Esophagus squamous epithelium (tissue), 5 donors: ENCODE measurements at regions not wholly inside any gene's neighbourhood (a gene's known extent, or its start where the extent isn't known, plus 50 kb on each side); places are given as distances from the start of the nearest gene placed in this dataset.

ENCODE experiments used
- DNase-seq: peaks from one replicate; lab custom pipeline; 2025; lab: John Stamatoyannopoulos, UW
- H3K27ac ChIP-seq, 4 donors: fragments of 200-600 bp; sonication (generic); one replicate each; pipeline ENCODE4 v1.5.1; 2016 to 2019; ENCODE audit warnings: mild to moderate bottlenecking in 1 of 4
- H3K27me3 ChIP-seq, 4 donors: fragments of 200-600 bp; sonication (generic); 1 replicate in 3 of 4; 2 replicates in 1 of 4; pipeline versions ENCODE4 v1.5.1 to v1.6.0; 2017 to 2021; ENCODE audit warnings: antibody characterized with exemption in 1 of 4
- H3K36me3 ChIP-seq, 3 donors: fragments of 200-600 bp; sonication (generic); one replicate each; pipeline ENCODE4 v1.5.1; 2016 to 2019
- H3K4me1 ChIP-seq, 3 donors: fragments of 200-600 bp; sonication (generic); one replicate each; pipeline ENCODE4 v1.5.1; 2017 to 2019
- H3K4me3 ChIP-seq, 4 donors: fragments of 200-600 bp; sonication (generic); 1 replicate in 3 of 4; 2 replicates in 1 of 4; pipeline ENCODE4 v1.5.1; 2016 to 2019; ENCODE audit warnings: mild to moderate bottlenecking in 2 of 4, moderate library complexity in 1 of 4
- H3K9me3 ChIP-seq, 3 donors: fragments of 200-600 bp; sonication (generic); one replicate each; pipeline ENCODE4 v1.5.1; 2016 to 2019
- POLR2A ChIP-seq, 4 donors: fragments of 450-650 bp; IDR thresholded peaks; one replicate each; pipeline ENCODE4 v1.6.1; 2017; ENCODE audit warnings: antibody characterized with exemption in 4 of 4, mild to moderate bottlenecking in 4 of 4, moderate library complexity in 3 of 4
- WGBS, 2 donors: methylation state at CpG; one replicate each; pipeline ENCODE4 v1.1.5; 2018; 5-methylcytosine and 5-hydroxymethylcytosine counted together
- intact Hi-C: fragments of 100-400 bp; cut with DNase I; formaldehyde crosslinking; loops from one replicate; pipeline ENCODE4 v1.15.0; 2022
- TF ChIP-seq, protein P1 (sequence below), 6 experiments: fragments of 450-650 bp in 4 of 6; fragments of 200-600 bp in 2 of 6; sonication (generic) in 2 of 6; IDR thresholded peaks; one replicate each; pipeline ENCODE4 v1.5.1; 2016 to 2019; ENCODE audit warnings: antibody characterized with exemption in 6 of 6, mild to moderate bottlenecking in 4 of 6, moderate library complexity in 4 of 6
- donor health status: DM: yes; HTN: yes; CAD: no.

DNA sequence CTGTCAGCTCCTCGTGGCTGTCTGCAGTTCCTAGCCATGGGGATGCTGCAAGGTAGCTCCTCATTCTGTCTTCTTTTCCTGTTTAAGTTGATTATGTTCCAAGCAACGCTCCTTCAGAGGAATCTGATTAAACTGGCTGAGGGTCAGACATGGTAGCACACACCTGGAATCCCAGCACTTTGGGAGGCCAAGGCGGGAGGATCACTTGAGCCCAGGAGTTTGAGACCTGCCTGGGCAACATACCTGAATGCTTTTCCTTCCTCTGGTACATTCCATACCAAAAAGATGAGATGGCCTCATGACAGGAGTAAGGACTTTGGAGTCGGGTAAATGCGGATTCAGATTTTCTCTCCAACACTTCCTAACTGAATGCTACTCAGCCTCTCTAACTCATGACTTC, 246.8 kb upstream of the JARID2 start:
- H3K27me3 ChIP-seq = no peaks in the 10 kb centered on the region
- WGBS, 2 donors = 86 to 97% methylated on average over 3 to 5 of the region's 5 CpGs
- intact Hi-C loops = no loop called here

DNA sequence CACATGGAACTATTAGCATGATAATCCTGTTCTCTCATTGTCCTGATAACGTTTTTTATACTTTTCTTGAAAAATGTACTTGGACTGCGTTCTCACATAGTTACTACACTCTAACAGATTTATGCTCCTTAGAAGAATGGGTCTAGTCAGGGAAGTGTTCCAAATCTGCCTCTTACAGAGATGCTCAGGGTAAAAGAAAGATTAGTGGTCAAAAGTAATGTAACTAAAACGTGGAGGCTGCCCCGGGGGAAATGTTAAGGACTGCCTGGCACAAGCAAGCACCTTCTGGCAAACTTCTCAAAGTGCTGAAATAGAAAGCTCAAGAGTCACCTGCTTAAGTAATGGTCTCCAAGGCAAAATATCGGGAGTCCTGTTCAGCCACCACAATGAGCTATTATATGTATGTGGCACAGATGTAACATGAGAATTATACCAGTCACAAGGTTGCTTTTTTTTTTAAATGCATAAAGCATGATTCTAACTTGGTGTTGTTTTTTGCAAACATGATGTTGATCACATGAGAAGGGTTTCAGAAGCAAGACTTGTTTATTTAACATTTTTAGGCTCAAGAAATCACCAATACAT, 244.5 kb upstream of the JARID2 start:
- WGBS, 2 donors = 31 to 46% methylated on average over 5 of the region's 5 CpGs
- intact Hi-C loops = no loop called here

More for the DNA sequence above, 246.8 kb upstream of the JARID2 start:
- Histone ChIP-seq H3K27ac (no peak overlapping the region), H3K9me3 (no peaks in the 10 kb centered on the region), H3K36me3 (no peaks in the 10 kb centered on the region), H3K4me1 (no peaks in the 10 kb centered on the region), H3K4me3 (no peak overlapping the region)
- TF ChIP-seq, protein P1, sequence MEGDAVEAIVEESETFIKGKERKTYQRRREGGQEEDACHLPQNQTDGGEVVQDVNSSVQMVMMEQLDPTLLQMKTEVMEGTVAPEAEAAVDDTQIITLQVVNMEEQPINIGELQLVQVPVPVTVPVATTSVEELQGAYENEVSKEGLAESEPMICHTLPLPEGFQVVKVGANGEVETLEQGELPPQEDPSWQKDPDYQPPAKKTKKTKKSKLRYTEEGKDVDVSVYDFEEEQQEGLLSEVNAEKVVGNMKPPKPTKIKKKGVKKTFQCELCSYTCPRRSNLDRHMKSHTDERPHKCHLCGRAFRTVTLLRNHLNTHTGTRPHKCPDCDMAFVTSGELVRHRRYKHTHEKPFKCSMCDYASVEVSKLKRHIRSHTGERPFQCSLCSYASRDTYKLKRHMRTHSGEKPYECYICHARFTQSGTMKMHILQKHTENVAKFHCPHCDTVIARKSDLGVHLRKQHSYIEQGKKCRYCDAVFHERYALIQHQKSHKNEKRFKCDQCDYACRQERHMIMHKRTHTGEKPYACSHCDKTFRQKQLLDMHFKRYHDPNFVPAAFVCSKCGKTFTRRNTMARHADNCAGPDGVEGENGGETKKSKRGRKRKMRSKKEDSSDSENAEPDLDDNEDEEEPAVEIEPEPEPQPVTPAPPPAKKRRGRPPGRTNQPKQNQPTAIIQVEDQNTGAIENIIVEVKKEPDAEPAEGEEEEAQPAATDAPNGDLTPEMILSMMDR (IDR thresholded peaks at IDR 0.05) = no peak
- no peak for TF ChIP-seq POLR2A (IDR thresholded peaks at IDR 0.05)
- no peak for DNase-seq

DNA sequence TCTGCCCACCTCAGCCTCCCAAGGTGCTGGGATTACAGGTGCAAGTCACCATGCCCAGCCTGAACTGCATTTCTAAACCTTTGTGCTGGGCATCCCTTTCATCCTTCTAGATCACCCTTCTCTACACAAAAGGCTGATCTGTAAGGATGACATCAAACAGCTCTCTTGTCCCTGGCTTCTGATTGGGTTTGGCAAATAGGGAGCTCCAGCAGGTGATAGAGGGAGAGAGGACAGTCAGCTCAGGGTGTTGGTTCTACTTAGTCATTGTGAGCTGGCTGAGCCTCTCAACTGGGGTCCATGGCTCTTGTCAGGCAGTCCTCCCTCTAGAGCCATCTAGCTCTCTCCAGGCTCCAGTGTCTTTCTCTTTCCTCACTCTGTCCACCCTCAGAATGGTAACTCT, 237.6 kb upstream of the JARID2 start:
- Histone ChIP-seq H3K27ac (no peak overlapping the region), H3K9me3 (no peaks in the 10 kb centered on the region), H3K36me3 (no peaks in the 10 kb centered on the region), H3K4me1 (no peaks in the 10 kb centered on the region), H3K27me3 (no peaks in the 10 kb centered on the region), H3K4me3 (no peak overlapping the region)
- DNase-seq = no peak
- intact Hi-C loops = no loop called here
- no peak for TF ChIP-seq POLR2A (IDR thresholded peaks at IDR 0.05)
- TF ChIP-seq, protein P1 (IDR thresholded peaks at IDR 0.05) = no peak

More for the DNA sequence above, 244.5 kb upstream of the JARID2 start:
- no peaks in the 10 kb centered on the region for H3K9me3 ChIP-seq
- H3K27me3 ChIP-seq = no peaks in the 10 kb centered on the region
- no peak overlapping the region for H3K27ac ChIP-seq
- no peaks in the 10 kb centered on the region for H3K36me3 ChIP-seq
- no peaks in the 10 kb centered on the region for H3K4me1 ChIP-seq
- TF ChIP-seq, protein P1 (IDR thresholded peaks at IDR 0.05) = no peak
- no peak for TF ChIP-seq POLR2A (IDR thresholded peaks at IDR 0.05)
- no peak overlapping the region for H3K4me3 ChIP-seq
- DNase-seq = no peak

DNA sequence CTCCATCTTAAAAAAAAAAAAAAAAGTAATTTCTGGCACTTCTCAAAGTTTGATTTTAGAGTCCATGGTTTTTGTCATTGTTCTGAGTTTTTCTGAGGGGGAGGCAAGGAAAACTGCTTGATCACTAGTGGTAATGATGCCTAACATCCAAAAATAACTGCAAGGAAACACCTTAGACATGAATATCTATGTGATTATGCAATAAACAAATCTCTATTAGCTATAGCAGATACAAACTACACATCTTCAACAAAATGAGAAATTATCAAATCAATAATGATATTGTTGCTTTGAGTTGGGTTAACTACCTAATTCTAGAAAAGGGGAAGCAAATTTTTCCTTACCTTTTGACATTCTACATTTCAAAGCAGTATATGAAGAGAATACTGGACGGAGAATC, 230.9 kb upstream of the JARID2 start:
- 90 to 91% methylated on average over 1 of the region's 1 CpG for WGBS, 2 donors
- H3K27ac ChIP-seq = no peak overlapping the region
- no peaks in the 10 kb centered on the region for H3K27me3 ChIP-seq
- intact Hi-C loops = no loop called here
- peaks cover 0 to 9% (median 0%) of the 10 kb centered on the region in 3 donors for H3K4me1 ChIP-seq
- no peak overlapping the region for H3K4me3 ChIP-seq
- no peaks in the 10 kb centered on the region for H3K36me3 ChIP-seq
- no peaks in the 10 kb centered on the region for H3K9me3 ChIP-seq
- DNase-seq = no peak
- TF ChIP-seq POLR2A (IDR thresholded peaks at IDR 0.05) = no peak
- TF ChIP-seq, protein P1 (IDR thresholded peaks at IDR 0.05) = no peak

DNA sequence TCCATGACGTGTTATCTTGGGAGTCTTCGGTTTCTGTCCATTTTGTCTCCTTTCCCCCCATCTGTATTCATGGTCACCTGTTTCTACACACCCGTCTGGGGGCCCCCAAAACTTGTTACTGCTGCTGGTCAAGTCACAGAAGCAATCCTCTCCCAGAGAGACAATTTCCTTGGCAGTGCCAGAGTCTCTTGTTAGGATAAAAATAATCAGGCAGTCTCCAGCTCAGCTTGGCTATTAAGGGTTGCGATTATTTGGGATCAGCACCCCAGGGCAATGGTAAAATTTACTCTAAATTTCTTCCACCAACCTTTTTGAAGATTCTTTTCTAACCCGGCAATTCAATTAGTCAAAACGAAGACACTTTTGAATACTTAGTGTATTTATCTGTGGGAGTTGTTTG, 229.1 kb upstream of the JARID2 start:
- Histone ChIP-seq H3K4me3 (no peak overlapping the region), H3K27me3 (no peaks in the 10 kb centered on the region), H3K36me3 (no peaks in the 10 kb centered on the region), H3K27ac (no peak overlapping the region), H3K4me1 (peaks cover 0 to 9% (median 0%) of the 10 kb centered on the region in 3 donors), H3K9me3 (no peaks in the 10 kb centered on the region)
- WGBS, 2 donors = 69 to 73% methylated on average over 6 of the region's 6 CpGs
- TF ChIP-seq, protein P1 (IDR thresholded peaks at IDR 0.05) = no peak
- TF ChIP-seq POLR2A (IDR thresholded peaks at IDR 0.05) = no peak
- intact Hi-C loops = no loop called here
- no peak for DNase-seq
